ENCODE measurements at regions not wholly inside any gene's neighbourhood (a gene's known extent, or its start where the extent isn't known, plus 50 kb on each side); places are given as distances from the start of the nearest gene placed in this dataset.
"Not testable (repeated sequence)": the region's sequence is repeated elsewhere in the genome, so short reads cannot be mapped to it uniquely, and the experiment has no call there.

- no peaks in the 10 kb centered on the region for H3K36me3 ChIP-seq (replicated peaks; ENCODE audit: control insufficient read depth, insufficient read depth, low read length)
- no peak for DNase-seq
- H3K4me3 ChIP-seq (ENCODE audit: insufficient read depth, low read depth, low read length) = no peak overlapping the region
- H3K27me3 ChIP-seq (ENCODE audit: control insufficient read depth, insufficient read depth, low read length) = no peaks in the 10 kb centered on the region
These were observed 117.2 kb downstream of the TEX13C start for GRCh38 chrX:125436855-125437254.

- Histone ChIP-seq H3K27me3 (ENCODE audit: control insufficient read depth, insufficient read depth, low read length) (no peaks in the 10 kb centered on the region), H3K36me3 (replicated peaks; ENCODE audit: control insufficient read depth, insufficient read depth, low read length) (no peaks in the 10 kb centered on the region), H3K4me3 (ENCODE audit: insufficient read depth, low read depth, low read length) (no peak overlapping the region)
- no peak for DNase-seq
These were observed 119.7 kb downstream of the TEX13C start for GRCh38 chrX:125439194-125439849.

GRCh38 chrX:125444659-125445058 is 125.0 kb downstream of the TEX13C start:
- DNase-seq = no peak
- Histone ChIP-seq H3K36me3 (replicated peaks; ENCODE audit: control insufficient read depth, insufficient read depth, low read length) (no peaks in the 10 kb centered on the region), H3K4me3 (ENCODE audit: insufficient read depth, low read depth, low read length) (no peak overlapping the region), H3K27me3 (ENCODE audit: control insufficient read depth, insufficient read depth, low read length) (no peaks in the 10 kb centered on the region)

- no peak for DNase-seq
- H3K36me3 ChIP-seq (replicated peaks; ENCODE audit: control insufficient read depth, insufficient read depth, low read length) = no peaks in the 10 kb centered on the region
- H3K4me3 ChIP-seq (ENCODE audit: insufficient read depth, low read depth, low read length) = no peak overlapping the region
- no peaks in the 10 kb centered on the region for H3K27me3 ChIP-seq (ENCODE audit: control insufficient read depth, insufficient read depth, low read length)
These were observed 155.8 kb downstream of the TEX13C start for GRCh38 chrX:125475482-125475881.

GRCh38 chrX:125492439-125492838 is 172.8 kb downstream of the TEX13C start:
- H3K27me3 ChIP-seq (ENCODE audit: control insufficient read depth, insufficient read depth, low read length) = no peaks in the 10 kb centered on the region
- no peak overlapping the region for H3K4me3 ChIP-seq (ENCODE audit: insufficient read depth, low read depth, low read length)
- no peaks in the 10 kb centered on the region for H3K36me3 ChIP-seq (replicated peaks; ENCODE audit: control insufficient read depth, insufficient read depth, low read length)
- no peak for DNase-seq

GRCh38 chrX:125493004-125493403 is 173.3 kb downstream of the TEX13C start:
- not testable (repeated sequence) for DNase-seq; H3K36me3 ChIP-seq (replicated peaks; ENCODE audit: control insufficient read depth, insufficient read depth, low read length); H3K4me3 ChIP-seq (ENCODE audit: insufficient read depth, low read depth, low read length); H3K27me3 ChIP-seq (ENCODE audit: control insufficient read depth, insufficient read depth, low read length)

GRCh38 chrX:125497667-125498066 is 178.0 kb downstream of the TEX13C start:
- Histone ChIP-seq H3K4me3 (ENCODE audit: insufficient read depth, low read depth, low read length) (no peak overlapping the region), H3K36me3 (replicated peaks; ENCODE audit: control insufficient read depth, insufficient read depth, low read length) (no peaks in the 10 kb centered on the region), H3K27me3 (ENCODE audit: control insufficient read depth, insufficient read depth, low read length) (no peaks in the 10 kb centered on the region)
- DNase-seq = no peak

- Histone ChIP-seq H3K27me3 (ENCODE audit: control insufficient read depth, insufficient read depth, low read length) (no peaks in the 10 kb centered on the region), H3K4me3 (ENCODE audit: insufficient read depth, low read depth, low read length) (no peak overlapping the region), H3K36me3 (replicated peaks; ENCODE audit: control insufficient read depth, insufficient read depth, low read length) (no peaks in the 10 kb centered on the region)
- no peak for DNase-seq
These were observed 184.1 kb downstream of the TEX13C start for GRCh38 chrX:125503769-125504168.

GRCh38 chrX:125505207-125505606 is 185.5 kb downstream of the TEX13C start:
- H3K4me3 ChIP-seq (ENCODE audit: insufficient read depth, low read depth, low read length) = no peak overlapping the region
- H3K27me3 ChIP-seq (ENCODE audit: control insufficient read depth, insufficient read depth, low read length) = no peaks in the 10 kb centered on the region
- no peaks in the 10 kb centered on the region for H3K36me3 ChIP-seq (replicated peaks; ENCODE audit: control insufficient read depth, insufficient read depth, low read length)
- DNase-seq = no peak

- no peaks in the 10 kb centered on the region for H3K27me3 ChIP-seq (ENCODE audit: control insufficient read depth, insufficient read depth, low read length)
- H3K36me3 ChIP-seq (replicated peaks; ENCODE audit: control insufficient read depth, insufficient read depth, low read length) = no peaks in the 10 kb centered on the region
- no peak overlapping the region for H3K4me3 ChIP-seq (ENCODE audit: insufficient read depth, low read depth, low read length)
- DNase-seq = no peak
These were observed 187.4 kb downstream of the TEX13C start for GRCh38 chrX:125507119-125507518.

GRCh38 chrX:125520029-125520428 is 200.4 kb downstream of the TEX13C start:
- no peaks in the 10 kb centered on the region for H3K36me3 ChIP-seq (replicated peaks; ENCODE audit: control insufficient read depth, insufficient read depth, low read length)
- no peak overlapping the region for H3K4me3 ChIP-seq (ENCODE audit: insufficient read depth, low read depth, low read length)
- no peaks in the 10 kb centered on the region for H3K27me3 ChIP-seq (ENCODE audit: control insufficient read depth, insufficient read depth, low read length)
- DNase-seq = no peak

- Histone ChIP-seq H3K27me3 (ENCODE audit: control insufficient read depth, insufficient read depth, low read length) (no peaks in the 10 kb centered on the region), H3K36me3 (replicated peaks; ENCODE audit: control insufficient read depth, insufficient read depth, low read length) (no peaks in the 10 kb centered on the region), H3K4me3 (ENCODE audit: insufficient read depth, low read depth, low read length) (no peak overlapping the region)
- no peak for DNase-seq
These were observed 203.1 kb downstream of the TEX13C start for GRCh38 chrX:125522752-125523151.

GRCh38 chrX:125532411-125533089 is 212.9 kb downstream of the TEX13C start:
- Histone ChIP-seq H3K4me3 (ENCODE audit: insufficient read depth, low read depth, low read length) (no peak overlapping the region), H3K27me3 (ENCODE audit: control insufficient read depth, insufficient read depth, low read length) (no peaks in the 10 kb centered on the region), H3K36me3 (replicated peaks; ENCODE audit: control insufficient read depth, insufficient read depth, low read length) (no peaks in the 10 kb centered on the region)
- no peak for DNase-seq

GRCh38 chrX:125533352-125533751 is 213.7 kb downstream of the TEX13C start:
- Histone ChIP-seq H3K36me3 (replicated peaks; ENCODE audit: control insufficient read depth, insufficient read depth, low read length) (no peaks in the 10 kb centered on the region), H3K27me3 (ENCODE audit: control insufficient read depth, insufficient read depth, low read length) (no peaks in the 10 kb centered on the region), H3K4me3 (ENCODE audit: insufficient read depth, low read depth, low read length) (no peak overlapping the region)
- DNase-seq = no peak

- Histone ChIP-seq H3K27me3 (ENCODE audit: control insufficient read depth, insufficient read depth, low read length) (no peaks in the 10 kb centered on the region), H3K4me3 (ENCODE audit: insufficient read depth, low read depth, low read length) (no peak overlapping the region), H3K36me3 (replicated peaks; ENCODE audit: control insufficient read depth, insufficient read depth, low read length) (no peaks in the 10 kb centered on the region)
- DNase-seq = no peak
These were observed 224.5 kb downstream of the TEX13C start for GRCh38 chrX:125544031-125544660.
